ENCODE measurements at regions not wholly inside any gene's neighbourhood (a gene's known extent, or its start where the extent isn't known, plus 50 kb on each side); places are given as distances from the start of the nearest gene placed in this dataset.

DNA sequence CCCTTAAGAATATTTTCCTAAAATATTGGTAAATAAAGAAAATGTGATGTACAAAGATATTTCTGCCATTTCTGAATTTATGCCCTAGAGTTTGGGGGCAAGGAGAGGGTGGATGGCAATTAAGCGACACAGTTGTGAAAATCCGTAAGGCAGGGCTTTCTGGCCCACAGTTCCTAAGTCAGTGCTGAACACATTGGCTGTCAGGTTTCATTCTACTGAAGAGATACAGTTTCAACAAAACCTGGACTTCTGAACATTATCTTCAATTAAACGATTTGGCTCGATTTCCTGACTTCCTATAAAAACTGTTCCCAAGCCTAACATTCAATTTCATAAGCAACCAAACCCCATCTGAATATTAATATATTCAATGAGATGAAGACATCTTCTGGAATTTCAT lies 61.1 kb upstream of the NEBL start:
- no peak for ATAC-seq
- DNase-seq, result no peak
- intact Hi-C loops (cut with DNase I), result no loop called here

DNA sequence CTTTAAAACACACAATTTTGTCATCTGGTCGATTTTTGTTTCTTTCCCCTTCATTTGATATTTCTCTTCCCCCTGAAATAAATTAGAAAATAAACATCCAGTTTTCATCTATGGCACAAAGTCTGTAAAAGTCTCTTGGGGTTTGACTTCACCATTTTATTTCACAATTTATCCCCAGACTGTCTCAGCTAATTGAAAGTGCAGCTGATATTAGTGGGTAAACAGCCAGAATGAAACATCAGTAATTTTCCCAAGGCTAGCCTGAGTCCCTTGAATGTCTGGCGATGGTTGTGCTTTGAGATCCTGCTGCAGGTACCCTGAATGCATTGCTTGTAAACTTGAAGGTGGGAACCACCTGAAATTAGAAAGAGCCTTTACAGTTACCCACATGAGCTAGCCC lies 60.6 kb upstream of the NEBL start:
- ATAC-seq, result no peak
- intact Hi-C loops (cut with DNase I), result no loop called here

DNA sequence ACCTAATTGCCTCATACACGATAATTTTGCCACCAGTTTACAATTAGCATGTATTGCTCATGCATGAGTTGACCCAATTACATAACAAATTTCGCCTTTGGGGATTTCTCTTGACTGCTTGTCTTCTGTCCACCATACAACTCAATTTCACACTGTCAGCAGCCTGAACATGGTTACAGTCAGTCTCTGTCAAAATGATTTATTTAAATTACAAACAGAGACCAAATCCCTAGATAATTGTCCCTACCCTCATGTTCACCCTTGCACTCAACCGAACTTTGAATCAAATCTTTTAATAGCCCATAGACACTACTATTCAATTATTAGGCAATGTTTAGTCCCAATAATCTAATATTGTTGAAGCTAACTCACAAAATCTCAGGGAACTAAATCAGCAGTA lies 59.7 kb upstream of the NEBL start:
- DNase-seq, result no peak
- intact Hi-C loops (cut with DNase I), result no loop called here
- peak in 1 of 2 donors; percentile 65 for ATAC-seq

More for the DNA sequence above, 60.6 kb upstream of the NEBL start:
- DNase-seq, result no peak

DNA sequence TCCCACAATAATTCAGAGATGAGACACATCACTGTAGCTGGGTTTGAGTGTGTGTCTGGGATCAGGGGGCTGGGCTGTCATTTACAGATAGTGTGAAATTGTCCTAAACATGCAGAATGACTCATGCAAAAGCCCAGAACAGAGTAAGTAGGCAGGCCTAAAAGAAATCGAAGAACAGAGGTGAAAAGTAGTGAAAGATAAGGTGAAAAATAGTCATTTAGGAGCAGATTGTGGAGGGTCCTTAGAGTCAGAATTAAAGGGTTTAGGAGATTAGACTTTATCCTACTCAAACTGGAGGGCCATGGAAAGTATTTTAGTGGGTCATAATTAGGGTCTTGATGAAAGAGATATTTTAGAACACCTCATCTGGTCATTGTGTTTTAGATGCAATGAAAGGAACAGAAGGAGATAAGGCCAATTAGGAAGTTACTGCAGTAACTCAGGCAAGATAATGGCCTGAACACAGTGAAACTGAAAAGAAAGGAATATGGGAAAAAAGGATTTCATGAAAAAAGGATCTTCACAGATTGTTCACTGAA lies 58.3 kb upstream of the NEBL start:
- no peak for DNase-seq
- intact Hi-C loops (cut with DNase I), result no loop called here
- no peak for ATAC-seq

DNA sequence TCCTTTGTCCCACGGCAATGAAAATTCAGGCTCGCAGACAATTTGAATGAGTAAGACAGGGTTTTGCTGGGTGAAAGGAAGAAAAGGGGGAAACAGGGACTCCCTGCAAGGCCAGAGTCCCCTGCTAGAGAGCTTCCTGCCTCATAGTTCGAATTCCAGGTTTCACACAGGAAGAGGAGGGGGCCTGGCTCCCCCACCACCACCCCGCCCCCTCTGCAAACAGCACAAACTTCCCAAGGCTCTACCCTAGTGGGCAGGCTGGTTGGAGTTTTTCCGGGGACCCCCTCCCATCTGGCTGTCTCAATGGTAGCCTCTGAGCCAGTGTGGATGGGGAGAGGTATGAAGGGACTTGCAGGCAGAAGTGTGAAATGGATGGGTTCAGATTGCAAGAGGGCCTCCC lies 57.4 kb upstream of the NEBL start:
- DNase-seq (no peak), ATAC-seq (no peak)
- intact Hi-C loops (cut with DNase I), result no loop called here

DNA sequence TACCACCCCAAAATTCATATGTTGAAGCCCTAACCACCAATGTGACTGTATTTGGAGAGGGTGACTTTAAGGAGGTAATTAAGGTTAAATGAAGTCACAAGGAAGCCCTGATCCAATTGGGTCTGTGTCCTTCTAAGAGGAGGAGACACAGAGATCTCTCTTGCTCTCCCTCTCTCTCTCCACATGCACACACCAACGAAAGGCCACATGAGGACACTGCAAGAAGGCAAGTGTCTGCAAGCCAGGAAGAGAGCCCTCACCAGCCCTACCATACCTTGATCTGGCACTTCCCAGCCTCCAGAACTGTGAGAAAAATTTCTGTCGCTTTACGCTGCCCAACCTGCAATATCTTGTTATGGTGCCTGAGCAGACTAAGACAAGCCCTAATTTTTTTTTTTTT lies 56.0 kb upstream of the NEBL start:
- intact Hi-C loops (cut with DNase I), result no loop called here
- no peak for DNase-seq
- ATAC-seq, result no peak

DNA sequence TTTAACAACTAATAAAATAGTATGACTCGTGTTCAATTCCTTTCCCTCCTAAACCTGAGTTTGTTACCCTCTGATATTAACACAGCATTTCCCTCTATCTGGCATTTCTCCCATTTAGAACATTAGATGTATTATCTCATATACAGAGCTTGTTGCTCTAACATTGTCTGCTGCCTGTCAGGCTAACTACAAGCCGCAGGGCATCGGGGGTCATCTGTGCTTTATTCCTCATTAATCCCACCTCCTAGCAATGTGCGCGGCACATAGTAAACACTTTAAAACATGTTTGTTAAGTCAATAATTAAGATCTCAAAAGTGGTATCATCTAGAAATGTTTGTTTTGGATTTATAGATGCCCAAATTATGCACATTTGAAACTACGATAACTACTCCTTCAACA lies 52.9 kb upstream of the NEBL start:
- intact Hi-C loops (cut with DNase I), result no loop called here
- no peak for ATAC-seq

DNA sequence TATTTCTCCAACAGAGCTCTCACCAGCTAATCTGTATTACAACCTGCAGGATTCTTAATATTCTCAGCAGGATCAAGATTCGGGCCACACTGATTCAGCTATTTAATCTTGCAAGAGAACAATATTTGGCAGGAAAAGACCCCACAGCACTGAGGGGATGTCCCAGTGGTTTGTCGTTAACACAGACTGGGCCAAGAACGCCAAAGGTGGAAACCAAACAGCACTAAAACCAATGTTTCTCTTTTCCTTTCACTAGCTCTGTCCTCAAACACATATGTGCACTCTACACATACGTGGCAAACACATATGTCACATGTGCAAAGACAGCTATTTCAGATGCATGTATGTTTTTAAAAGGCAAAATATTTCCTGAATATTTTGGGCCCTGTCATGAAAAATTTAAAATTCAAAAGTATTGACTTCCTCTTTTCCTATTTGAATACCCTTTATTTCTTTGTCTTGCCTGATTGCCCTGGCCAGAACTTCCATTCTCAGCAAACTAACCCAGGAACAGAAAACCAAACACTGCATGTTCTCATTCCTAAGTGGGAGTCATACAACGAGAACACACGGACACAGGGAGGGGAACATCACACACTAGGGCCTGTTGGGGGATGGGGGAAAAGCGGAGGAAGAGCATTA lies 51.7 kb upstream of the NEBL start:
- ATAC-seq (no peak), DNase-seq (no peak)
- intact Hi-C loops (cut with DNase I), result no loop called here

More for the DNA sequence above, 52.9 kb upstream of the NEBL start:
- DNase-seq, result no peak

All from left cardiac atrium (tissue), 4 donors.